Eye (tissue), 1 donor: ENCODE measurements at regions not wholly inside any gene's neighbourhood (a gene's known extent, or its start where the extent isn't known, plus 50 kb on each side); places are given as distances from the start of the nearest gene placed in this dataset.

Experiments used
- DNase-seq: peaks from one replicate; pipeline ENCODE4 v3.0.0-alpha.2; 2015

- no peak for DNase-seq
Measured at GRCh38 chr20:24256307-24256706, 213.1 kb upstream of the SYNDIG1 start.

- no peak for DNase-seq
Measured at GRCh38 chr20:24254480-24254879, 214.9 kb upstream of the SYNDIG1 start.

- DNase-seq, result no peak
Measured at GRCh38 chr20:24253321-24253720, 216.1 kb upstream of the SYNDIG1 start.

DNA sequence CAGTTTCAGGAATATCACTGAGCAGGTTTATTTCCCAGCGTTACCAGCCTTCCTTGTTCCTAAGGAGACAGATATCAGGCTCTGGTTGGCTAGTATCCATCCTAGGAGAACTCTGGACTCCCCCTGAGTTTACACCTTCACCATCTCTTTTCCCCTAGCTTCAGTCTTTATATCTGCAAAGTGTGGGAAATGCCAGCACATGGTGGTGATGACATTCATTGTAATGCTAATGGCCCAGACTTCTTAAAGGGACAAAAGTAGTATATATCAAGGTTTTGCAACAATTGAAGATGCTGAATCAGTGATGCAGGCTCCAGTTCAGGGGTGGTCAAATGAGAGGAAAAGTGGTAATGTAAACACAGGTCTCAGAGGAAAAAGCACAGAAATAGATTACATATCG, 224.3 kb upstream of the SYNDIG1 start:
- DNase-seq, result no peak

DNA sequence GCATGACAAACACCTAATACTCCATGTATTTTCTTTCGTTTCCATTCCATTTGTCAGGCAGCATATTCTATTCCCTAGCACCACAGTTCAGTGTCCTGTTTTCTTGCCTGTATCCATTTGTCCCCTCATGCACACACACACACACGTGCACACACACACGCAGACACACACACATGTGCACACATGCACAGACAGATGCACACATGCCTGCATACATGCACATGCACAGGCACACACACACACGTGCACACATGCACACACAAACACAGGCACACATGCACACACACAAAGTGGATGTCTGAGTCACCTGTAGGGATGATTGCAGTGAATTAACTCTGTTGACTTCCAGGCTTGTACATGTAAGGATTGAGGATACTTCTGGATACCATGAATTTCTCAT, 226.7 kb upstream of the SYNDIG1 start:
- no peak for DNase-seq

GRCh38 chr20:24241466-24241865, 228.0 kb upstream of the SYNDIG1 start:
- DNase-seq, result no peak

DNA sequence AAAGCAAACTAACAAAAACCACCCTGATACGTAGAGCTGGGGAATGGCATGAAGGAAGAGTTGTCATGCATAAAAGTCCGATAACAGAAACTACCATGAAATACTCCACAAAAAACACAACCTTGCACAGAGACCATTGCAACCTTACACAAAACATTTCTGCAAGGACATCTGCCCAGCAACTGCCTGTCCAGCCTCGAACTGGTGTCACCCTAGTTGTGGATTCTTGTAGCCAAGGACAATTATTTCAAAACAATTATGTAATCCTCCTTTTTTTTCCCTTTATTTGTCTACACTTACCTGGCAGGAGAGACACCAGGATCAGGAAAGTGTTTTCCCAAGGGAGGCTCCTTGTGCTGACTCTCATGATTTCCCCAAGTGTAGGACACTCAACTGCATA, 232.5 kb upstream of the SYNDIG1 start:
- DNase-seq, result no peak

DNA sequence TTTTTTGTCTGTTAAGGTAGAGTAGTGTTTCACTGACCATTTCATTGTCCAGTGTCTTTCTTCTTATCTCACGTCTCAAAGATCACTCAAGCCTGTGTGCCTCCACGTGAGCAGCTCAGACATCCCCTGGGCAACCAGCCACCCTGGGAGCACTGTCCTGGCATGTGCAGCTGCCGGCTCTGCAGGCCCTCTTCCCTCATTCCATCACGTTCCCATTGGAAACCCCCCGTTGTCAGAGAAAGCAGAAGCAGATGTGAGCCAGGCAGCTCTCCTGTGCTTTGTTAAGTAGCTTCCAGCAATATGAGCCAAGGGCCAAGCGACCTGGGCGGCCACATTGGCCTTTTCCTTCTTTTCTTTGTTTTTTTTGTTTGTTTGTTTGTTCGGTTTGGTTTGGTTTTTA, 233.2 kb upstream of the SYNDIG1 start:
- DNase-seq, result peak; percentile 69

DNA sequence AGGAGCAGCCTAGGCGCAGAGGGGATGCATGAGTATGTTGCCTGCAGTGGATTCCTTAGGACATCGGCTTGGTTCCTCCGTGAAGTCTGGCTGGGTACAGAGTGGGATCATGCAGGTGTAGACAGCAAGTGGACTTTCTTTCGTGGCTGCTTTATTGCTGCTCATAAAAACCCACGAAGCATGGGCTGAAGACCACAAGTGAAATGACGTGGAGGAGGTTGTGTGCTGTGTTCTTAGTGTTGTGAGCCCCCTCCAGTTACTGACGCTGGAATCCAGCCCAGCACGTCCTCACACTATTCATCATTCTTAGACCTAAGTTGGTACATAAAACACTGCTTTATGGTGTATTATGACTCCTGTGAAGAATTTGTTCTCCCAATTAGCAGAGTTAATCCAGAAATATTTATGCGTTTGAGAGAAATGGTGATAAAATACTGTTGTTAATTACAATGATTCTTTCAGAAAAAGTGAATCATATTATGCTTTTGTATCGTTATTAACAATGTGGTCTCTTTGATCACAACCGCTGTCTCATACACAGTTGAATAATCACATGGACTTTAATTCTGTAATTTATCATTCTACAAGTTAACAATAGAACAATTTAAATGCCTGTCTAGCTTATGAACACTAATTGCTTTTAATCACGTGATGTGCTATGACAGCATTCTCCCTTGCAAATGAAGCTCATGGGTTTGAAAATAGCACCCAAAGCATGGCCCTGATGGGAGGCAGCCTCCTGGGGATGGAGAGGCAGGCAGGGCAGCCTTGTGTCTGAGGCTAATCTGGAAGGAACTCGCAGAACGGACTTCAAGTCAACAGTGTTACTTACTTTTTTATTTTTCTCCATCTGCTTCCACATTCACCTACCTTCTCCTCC, 233.9 kb upstream of the SYNDIG1 start:
- peak; percentile 75 for DNase-seq

DNA sequence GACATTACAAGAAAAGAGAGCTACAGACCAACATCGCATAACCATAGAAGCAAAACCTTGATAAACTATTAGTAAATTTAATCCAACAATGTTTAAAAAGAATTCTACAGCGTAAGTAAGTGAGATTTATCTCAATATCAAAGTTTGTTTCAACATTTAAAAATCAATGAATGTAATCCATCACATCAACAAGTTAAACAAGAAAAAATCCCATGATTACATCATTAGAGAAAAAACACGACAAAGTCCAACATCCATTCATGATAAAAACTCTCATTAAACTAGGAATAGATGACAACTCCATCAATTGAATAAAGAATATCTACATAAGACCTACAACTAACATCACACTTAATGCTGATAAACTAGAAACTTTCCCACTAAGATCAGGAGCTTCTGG, 239.0 kb upstream of the GGTLC1 start:
- DNase-seq, result no peak

DNA sequence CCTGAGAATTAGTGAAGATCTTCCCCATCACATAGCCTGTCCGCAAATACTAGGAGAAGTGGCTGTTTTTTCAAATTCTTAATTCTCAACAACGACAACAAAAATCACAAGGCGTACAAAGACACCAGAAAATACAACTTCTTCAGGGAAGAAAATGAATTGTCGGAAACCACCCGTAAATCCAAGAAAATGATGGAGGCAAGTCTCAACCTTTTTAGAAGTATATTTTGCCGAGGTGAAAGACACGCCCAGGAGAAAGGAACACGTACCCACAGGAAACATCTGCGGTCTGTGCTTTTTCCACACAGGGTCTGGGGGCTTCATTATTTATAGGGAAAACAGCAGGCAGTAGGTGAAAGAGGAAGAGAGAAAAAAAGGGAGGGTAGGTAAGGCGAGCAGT, 223.9 kb upstream of the GGTLC1 start:
- no peak for DNase-seq

- no peak for DNase-seq
Measured at GRCh38 chr20:24211972-24212371, 223.4 kb upstream of the GGTLC1 start.

- DNase-seq, result no peak
Measured at GRCh38 chr20:24210356-24210755, 221.8 kb upstream of the GGTLC1 start.

DNA sequence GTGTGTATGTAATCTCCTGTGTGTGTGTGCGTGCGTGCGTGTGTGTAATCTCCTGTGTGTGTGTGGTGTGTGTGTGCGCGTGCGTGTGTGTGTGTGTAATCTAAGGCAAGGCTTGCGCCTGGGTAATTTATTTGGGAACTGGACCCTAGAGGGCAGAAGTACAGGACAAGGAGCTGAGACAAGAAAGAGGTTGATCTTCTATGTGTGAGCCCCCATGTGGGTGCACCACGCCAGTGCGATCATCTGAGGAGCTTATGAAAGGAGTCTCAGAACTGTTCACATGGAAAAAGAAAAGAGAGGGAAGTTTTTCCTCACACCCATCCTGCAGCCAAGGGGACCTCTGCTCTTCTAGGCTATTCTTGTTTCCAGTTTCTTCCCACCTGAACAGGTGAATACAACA, 220.1 kb upstream of the GGTLC1 start:
- DNase-seq, result peak; percentile 26

GRCh38 chr20:24207803-24208300, 219.3 kb upstream of the GGTLC1 start:
- no peak for DNase-seq

DNA sequence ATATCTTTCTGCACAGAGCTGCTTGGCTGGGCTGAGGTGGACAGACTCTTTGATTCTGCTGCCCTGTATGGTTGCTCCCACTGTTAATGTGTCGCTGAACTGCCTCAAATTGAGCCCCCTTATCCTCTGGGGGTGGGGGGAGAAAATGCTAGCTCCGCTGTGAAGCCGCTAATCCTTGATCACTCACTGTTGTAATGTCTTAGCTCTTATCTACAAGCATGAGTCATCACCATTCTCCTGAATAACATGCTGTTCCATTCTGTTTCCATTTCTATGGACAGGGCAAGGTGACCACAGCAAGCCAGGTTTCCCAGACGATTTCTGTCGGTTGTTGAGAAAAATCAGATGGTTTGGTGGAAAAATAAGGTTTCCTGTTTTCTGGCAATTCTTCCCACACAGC, 218.4 kb upstream of the GGTLC1 start:
- DNase-seq, result no peak

GRCh38 chr20:24203526-24204183, 215.1 kb upstream of the GGTLC1 start:
- DNase-seq, result no peak

GRCh38 chr20:24199501-24199900, 210.9 kb upstream of the GGTLC1 start:
- DNase-seq, result no peak

DNA sequence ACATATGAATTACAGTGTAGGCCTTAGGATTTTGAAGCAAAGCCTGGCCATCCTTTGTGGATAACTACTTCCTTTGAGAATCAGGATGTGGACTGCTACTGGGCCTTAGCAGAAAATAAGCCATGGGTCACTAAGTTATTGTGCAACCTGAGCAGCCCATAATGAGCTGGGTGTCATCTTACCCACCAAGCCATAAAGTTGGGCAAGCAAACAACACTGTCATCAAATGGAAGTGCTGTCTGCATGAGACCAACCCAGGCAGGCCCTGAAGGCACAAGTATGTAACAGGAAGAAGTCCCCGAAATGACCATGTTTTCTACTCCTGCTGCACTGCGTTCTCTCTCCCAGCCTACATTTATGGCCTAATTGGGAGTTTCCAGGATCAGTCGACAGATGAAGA, 205.6 kb upstream of the GGTLC1 start:
- no peak for DNase-seq

GRCh38 chr20:24190905-24191304, 202.3 kb upstream of the GGTLC1 start:
- DNase-seq, result no peak

- no peak for DNase-seq
Measured at GRCh38 chr20:24185791-24186190, 197.2 kb upstream of the GGTLC1 start.

- DNase-seq, result no peak
Measured at GRCh38 chr20:24181151-24181550, 192.6 kb upstream of the GGTLC1 start.

- DNase-seq, result no peak
Measured at GRCh38 chr20:24169256-24169655, 180.7 kb upstream of the GGTLC1 start.

DNA sequence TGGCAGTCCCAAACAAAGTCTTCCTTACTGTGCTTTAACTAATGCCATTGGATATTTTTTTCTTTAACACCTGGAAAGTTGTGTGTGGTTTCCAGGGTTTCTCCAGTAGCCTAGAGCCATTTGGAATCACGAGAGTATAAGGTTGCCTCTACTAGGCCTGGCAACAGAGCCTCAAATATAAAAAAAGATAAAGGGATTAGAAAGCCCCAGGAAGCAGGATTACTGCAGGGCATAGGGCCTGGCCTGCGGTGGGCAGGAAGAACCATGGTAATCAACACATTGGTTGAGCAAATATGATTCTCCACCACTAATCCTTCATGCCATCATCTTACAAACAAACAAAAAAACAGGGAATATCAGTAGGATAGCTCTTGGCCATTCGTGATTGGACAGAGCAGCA, 177.8 kb upstream of the GGTLC1 start:
- DNase-seq, result no peak

DNA sequence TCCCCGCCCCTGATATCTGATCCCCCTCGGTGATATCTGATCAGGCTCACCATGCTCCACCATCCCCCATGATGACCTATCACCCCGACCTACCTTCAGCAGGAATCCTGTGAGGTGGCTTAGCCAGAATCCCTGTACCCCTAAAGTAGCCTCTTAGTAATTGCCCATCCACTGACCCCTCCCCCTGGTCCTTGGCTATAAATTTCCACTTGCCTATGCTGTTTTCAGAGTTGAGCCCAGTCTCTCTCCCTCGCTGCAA, 177.5 kb upstream of the GGTLC1 start:
- DNase-seq, result no peak
